Erythroblast (primary cell): ENCODE measurements at regions not wholly inside any gene's neighbourhood (a gene's known extent, or its start where the extent isn't known, plus 50 kb on each side); places are given as distances from the start of the nearest gene placed in this dataset.

Experiments
- GATA1 ChIP-seq: IDR thresholded peaks from 2 replicates; pipeline ENCODE4 v1.6.1; 2011; ENCODE audit warnings: low read depth, mild to moderate bottlenecking, control low read depth, low read length, moderate library complexity
- POLR2A ChIP-seq: IDR thresholded peaks from 2 replicates; pipeline ENCODE4 v1.6.1; 2011; ENCODE audit warnings: mild to moderate bottlenecking, low read length

DNA sequence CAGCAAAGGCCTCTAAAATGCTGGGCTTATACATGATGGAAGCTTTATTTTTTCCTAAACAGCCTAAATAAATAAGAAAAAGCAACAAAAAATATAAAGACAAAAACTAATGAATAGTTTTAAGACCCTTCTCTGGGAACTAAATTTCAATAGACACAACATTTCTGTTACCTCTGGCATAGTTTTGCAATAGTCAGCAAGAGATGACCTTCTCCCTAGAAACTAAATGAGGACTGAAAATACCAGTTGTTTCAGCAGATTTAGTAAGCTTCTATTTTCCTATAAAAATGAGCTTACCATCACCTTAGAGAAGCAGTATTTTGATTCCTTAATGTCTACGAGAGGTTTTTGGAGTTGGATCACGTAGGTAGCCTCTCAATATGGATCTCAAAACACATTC is 471.4 kb upstream of the NRP1 start:
- no peak for TF ChIP-seq POLR2A
- TF ChIP-seq GATA1, result no peak
